NCI-H146 treated with DMSO at 0.1 percent for 48 hours (cell line): ENCODE measurements at regions not wholly inside any gene's neighbourhood (a gene's known extent, or its start where the extent isn't known, plus 50 kb on each side); places are given as distances from the start of the nearest gene placed in this dataset.

Experiments
- DNase-seq: peaks from one replicate; lab custom pipeline; 2025; ENCODE audit not compliant: unreplicated experiment; lab: John Stamatoyannopoulos, UW

DNA sequence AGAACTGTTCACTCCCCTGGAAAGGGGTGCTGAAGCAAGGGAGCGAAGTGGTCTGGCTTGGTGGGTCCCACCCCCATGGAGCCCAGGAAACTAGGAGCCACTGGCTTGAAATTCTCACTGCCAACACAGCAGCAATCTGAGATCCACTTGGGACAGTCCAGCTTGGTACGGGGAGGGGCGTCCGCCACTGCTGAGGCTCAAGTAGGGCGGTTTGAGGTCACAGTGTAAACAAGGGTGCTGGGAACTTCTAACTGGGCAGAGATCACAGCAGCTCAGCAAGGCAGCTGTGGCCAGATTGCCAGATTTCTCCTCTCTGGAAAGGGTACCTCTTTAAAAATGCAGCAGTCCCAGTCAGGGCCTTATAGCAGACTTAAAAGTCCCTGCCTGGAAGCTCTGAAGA is 53.9 kb upstream of the GALNTL6 start:
- DNase-seq: no peak

GRCh38 chr4:171751538-171751937 is 61.7 kb upstream of the GALNTL6 start:
- DNase-seq: no peak

DNA sequence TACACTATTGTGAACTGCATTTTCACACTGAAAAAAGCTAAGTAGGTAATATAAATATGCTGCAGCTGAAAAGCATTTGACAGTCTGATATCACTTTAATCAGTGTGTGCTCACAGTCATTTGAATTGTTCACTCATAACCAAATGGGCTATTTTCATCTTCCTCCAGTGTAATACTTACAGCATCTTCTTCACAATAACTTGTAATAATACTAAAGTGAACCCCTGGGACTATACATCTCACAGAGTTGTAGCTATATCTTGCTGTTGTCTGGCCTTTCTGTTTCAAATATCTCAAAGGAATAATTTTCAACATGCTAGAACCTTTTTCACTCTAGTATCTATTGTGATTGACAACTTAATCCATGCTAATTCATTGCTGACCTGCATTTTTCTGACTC is 66.8 kb upstream of the GALNTL6 start:
- no peak for DNase-seq

DNA sequence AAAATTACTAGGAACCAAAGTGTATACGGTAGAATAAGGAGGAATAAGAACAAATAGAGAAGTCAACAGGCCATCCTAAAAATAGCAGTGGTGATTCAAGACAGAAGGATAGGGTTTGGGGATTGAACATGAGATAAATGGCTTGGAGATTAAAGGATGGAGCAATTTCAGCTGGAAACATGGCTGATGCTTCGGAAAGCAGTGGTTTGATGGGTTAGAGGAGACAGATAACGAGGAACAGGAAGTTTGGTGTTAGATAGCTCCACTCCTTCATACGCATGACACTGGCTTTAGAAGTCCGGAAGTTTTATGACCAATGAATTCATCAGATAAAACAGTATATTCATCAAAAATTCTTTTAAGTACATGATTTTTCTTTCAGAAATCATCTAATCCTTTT is 70.8 kb upstream of the GALNTL6 start:
- DNase-seq: no peak

- no peak for DNase-seq
Measured at GRCh38 chr4:171727185-171727584, 86.0 kb upstream of the GALNTL6 start.

GRCh38 chr4:171721937-171722336 is 91.3 kb upstream of the GALNTL6 start:
- DNase-seq: no peak

DNA sequence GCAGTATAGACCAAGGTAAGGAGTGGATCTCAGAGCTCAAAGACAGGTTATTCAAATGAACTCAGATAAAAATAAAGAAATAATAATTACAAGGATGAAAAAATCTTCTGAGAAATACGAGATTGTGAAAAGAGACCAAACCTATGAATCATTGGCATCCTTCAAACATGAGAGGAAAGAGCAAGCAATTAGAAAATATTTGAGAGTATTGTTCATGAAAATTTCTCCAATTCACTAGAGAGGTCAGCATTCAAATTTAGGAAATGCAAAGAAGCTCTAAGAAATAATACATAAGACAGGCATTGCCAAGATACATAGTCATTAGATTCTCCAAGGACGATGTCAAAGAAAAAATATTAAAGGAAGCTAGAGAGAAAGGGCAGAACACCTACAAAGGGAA is 93.5 kb upstream of the GALNTL6 start:
- DNase-seq: no peak

DNA sequence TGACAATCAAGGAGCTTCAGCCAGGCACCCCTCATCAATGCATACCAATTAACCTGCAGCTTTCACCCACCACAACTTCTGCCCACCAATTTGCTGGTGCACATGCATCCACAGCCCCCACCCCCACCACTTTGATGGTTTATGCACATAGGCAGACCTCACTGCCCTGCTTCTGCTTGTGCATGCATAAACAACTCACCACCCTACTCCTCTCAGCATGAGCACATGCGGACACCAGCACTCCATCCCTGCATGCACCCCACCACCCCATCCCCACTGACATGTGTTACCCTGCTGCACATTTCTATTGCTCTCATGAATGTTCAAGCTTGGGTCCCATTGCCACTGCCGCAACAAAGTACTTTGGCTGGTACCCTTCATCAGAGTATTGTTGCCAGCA is 94.5 kb upstream of the GALNTL6 start:
- DNase-seq: no peak

DNA sequence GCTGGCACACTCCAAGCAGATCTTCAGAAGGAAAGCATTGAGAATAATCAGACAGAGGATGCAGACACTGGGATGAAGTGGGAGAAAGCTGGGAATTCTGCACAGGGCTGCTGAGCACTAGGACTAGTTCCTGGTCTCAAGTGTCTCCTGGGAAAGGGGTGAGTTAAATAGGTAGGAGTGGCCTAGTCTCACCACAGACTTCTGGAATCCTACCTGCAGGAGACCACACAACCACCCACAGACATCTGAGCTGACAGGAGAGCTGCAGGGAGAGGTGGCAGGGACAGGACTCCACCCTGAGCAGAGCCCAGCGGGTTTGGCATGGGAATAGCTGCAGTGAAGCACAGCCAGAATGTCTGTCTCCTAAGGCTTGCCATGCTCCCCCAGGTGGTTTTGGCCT is 95.1 kb upstream of the GALNTL6 start:
- DNase-seq: no peak

DNA sequence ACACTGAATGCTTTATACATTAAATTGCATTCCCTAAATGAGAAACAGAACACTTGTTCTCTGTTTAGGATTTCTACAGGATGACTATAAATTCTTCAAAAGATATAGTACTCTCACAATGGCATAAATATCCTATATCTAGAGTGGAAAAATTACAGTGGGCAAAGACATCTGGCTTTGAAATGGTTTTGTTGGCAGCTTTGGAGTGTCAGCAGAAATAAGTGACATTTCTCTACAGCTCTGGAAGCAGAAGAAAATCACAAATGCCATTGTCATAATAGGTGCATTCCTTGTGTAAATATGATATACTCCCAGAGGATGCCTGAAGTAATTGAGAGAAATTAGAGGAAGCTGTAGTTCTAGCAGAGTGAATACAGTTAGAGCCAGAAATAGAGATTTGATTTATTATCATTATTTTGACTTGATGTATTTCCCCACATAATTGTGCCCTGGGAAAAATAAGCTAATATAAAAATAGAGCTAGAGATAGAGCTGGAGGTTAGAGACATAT is 95.9 kb upstream of the GALNTL6 start:
- no peak for DNase-seq

DNA sequence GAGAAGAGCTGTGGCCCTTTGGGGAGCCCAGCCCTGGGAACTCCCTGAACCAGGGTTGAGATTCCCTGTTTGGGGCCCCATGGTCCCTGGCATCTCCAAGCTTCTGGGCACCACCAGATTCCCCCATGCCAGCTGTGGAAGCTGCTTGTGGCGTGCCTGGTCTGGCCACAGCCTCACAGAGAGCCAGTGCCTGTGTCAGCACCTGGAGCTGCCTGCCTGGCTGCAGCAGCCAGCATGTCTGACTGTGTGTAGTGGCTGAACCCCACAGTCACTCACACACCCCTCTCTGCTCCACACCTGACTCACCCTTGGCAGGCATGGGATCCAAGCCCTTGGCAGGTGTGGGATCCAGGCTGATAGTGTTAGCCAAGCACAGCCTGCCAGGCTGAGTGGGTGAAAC is 97.2 kb upstream of the GALNTL6 start:
- no peak for DNase-seq

DNA sequence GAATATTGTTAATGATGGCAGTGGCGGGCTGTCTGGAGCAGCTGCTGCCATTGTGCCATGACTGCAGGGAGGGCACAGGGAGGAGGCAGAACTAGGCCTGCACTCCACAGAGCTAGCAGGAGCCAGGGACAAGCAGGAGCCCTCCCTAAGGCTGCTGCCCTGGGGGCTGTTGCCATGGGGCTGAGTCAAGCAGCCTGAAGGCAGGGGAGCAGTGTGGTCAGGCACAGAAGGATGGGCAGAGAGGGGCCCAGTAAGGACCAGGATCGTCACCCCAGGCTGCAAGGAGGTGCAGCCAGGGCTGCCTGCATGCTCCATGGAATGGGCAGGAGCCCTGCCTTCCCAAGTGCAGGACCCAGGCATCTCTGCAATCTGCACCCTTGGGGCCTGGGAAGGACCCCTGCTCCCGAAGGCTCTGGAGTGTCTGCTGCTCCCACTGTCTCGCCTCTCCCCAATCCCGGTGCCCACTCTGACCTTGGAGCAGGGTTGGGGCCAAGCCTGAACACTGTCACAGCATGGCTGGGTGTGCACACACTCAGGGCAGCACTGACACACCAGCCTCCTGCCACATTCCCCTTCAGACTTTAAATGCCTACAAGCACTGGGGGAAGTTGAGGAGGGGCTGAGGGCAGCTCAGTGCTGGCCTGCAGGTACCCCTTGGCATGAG is 98.3 kb upstream of the GALNTL6 start:
- DNase-seq: no peak

DNA sequence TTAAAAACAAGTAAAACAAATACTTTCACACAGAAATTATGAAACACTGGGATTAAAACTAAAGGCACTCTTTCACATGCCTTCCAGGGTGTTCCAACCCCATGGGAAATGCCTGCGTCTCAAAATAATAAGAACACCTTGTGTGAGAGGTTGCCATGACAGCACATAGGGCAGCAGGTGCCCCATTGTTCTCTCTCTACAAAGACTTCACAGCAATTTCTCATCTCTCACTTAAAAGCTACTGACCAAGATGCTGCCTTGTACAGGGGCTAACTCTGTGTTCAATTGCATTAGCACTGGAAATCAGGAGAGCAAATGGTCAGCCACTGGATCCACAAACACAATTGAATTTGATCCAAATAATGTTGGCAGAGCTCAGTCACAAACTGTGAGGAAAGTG is 102.5 kb upstream of the GALNTL6 start:
- peak; percentile 76 for DNase-seq

DNA sequence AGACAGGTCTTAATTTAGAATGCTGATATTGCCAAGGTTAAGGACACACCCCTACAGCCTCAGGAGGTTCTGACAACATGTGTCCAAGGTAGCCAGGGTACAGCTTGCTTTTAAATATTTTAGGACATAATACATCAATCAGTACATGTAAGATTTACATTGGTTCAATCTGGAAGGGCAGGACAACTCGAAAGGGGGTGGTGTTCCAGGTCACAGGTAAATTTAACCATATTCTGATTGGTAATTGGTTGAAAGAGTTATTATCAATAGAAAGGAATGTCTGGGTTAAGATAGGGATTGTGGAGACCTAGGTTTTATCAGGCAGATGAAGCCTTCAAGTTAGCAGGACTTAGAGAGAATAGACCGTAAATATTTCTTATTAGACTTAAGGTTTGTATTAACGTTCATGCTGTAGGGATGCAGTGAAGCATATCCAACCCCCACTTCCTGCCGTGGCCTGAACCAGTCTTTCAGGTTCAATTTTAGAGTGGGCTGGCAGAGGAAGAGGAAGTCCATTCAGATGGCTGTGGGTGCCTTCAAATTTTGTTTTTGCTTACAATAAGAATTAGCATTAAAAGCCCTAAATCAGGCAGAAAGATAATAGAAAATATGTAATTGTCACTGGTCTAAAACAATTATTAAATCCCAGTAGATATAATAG is 136.5 kb upstream of the GALNTL6 start:
- DNase-seq: no peak

DNA sequence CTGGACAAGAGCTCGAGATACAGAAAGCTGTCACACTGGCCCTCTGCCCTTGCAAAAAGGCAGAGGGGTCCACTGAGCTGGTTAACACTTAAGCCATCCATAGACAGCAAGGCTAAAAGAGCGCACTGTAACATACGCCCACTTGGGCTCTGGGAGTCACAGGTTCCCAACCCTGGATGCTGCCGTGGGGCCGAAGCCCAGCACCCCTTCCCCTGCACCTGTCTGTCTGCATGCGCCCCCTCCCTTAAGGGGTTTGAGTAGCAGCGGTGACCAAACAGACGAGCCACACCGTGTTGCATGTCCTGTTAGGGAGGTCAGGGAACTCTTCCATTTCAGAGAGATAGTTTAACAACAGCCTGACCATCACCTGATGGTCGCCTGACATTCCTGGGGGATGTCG is 138.4 kb upstream of the GALNTL6 start:
- DNase-seq: no peak

GRCh38 chr4:171668403-171668802 is 144.8 kb upstream of the GALNTL6 start:
- DNase-seq: no peak

GRCh38 chr4:171667906-171668305 is 145.3 kb upstream of the GALNTL6 start:
- no peak for DNase-seq

GRCh38 chr4:171651071-171651470 is 162.1 kb upstream of the GALNTL6 start:
- DNase-seq: no peak

- DNase-seq: no peak
Measured at GRCh38 chr4:171650543-171650942, 162.7 kb upstream of the GALNTL6 start.

DNA sequence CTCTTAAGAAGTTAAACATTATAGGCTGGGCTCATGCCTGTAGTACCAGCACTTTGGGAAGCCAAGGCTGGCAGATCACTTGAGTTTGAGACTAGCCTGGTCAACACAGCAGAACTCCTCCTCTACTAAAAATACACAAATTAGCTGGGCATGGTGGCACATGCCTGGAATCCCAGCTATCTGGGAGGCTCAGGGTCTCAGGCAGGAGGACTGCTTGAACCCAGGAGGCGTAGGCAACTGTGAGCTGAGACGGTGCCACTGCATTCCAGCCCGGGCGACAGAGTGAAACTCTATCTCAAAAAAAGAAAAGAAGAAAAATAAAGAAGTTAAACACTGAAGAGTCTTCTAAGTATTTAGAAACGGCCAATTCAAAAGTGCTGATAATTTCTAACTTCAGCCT is 164.3 kb upstream of the GALNTL6 start:
- DNase-seq: no peak

GRCh38 chr4:171646984-171647383 is 166.2 kb upstream of the GALNTL6 start:
- no peak for DNase-seq

GRCh38 chr4:171644430-171645057 is 168.7 kb upstream of the GALNTL6 start:
- DNase-seq: no peak
